Neural cell (in vitro differentiated cells): ENCODE measurements at regions not wholly inside any gene's neighbourhood (a gene's known extent, or its start where the extent isn't known, plus 50 kb on each side); places are given as distances from the start of the nearest gene placed in this dataset.

Experiments
- H2AFZ ChIP-seq: fragments of 200-600, 300-800 bp; sonication (generic), shearing (Covaris generic); 2 replicates; pipeline ENCODE4 v1.6.0; 2014; ENCODE audit warnings: low read depth, mild to moderate bottlenecking, antibody characterized with exemption, low read length, moderate library complexity
- H3F3A ChIP-seq: fragments of 200-600 bp; shearing (Covaris generic); 2 replicates; pipeline ENCODE4 v1.6.1; 2016; ENCODE audit warnings: mild to moderate bottlenecking, moderate library complexity, mixed read lengths, antibody characterized with exemption, low read length; ENCODE audit not compliant: insufficient read depth, poor library complexity, severe bottlenecking
- H3K27ac ChIP-seq: fragments of 200-600, 300-800 bp; sonication (generic), shearing (Covaris generic); 2 replicates; pipeline ENCODE4 v1.5.1; 2014; ENCODE audit warnings: mild to moderate bottlenecking, low read length, moderate library complexity
- H3K27me3 ChIP-seq: fragments of 300-800, 200-600 bp; sonication (generic), shearing (Covaris generic); 2 replicates; pipeline ENCODE4 v1.6.0; 2014; ENCODE audit warnings: mild to moderate bottlenecking, low read depth, low read length, moderate library complexity; ENCODE audit not compliant: insufficient read depth
- H3K36me3 ChIP-seq: fragments of 300-800, 200-600 bp; sonication (generic), shearing (Covaris generic); 2 replicates; pipeline ENCODE4 v1.5.1; 2014; ENCODE audit warnings: mild to moderate bottlenecking, antibody characterized with exemption, low read length, moderate library complexity; ENCODE audit not compliant: insufficient read depth
- H3K4me2 ChIP-seq: fragments of 300-800, 200-600 bp; sonication (generic), shearing (Covaris generic); 2 replicates; pipeline ENCODE4 v1.6.0; 2014; ENCODE audit warnings: mild to moderate bottlenecking, low read length
- H3K4me3 ChIP-seq: fragments of 300-800, 200-600 bp; sonication (generic), shearing (Covaris generic); 2 replicates; pipeline ENCODE4 v1.5.1; 2014; ENCODE audit warnings: mild to moderate bottlenecking, low read length, moderate library complexity
- H3K79me2 ChIP-seq: fragments of 200-600 bp; shearing (Covaris generic); replicated peaks from 2 replicates; pipeline ENCODE4 v1.6.0; 2014; ENCODE audit warnings: mild to moderate bottlenecking, low read length, moderate library complexity; ENCODE audit not compliant: insufficient read depth
- H3K9ac ChIP-seq: fragments of 300-800, 200-600 bp; sonication (generic), shearing (Covaris generic); 2 replicates; pipeline ENCODE4 v1.6.1; 2016; ENCODE audit warnings: mild to moderate bottlenecking, low read length, mixed read lengths
- H3K9me2 ChIP-seq: fragments of 200-600 bp; shearing (Covaris generic); 2 replicates; pipeline ENCODE4 v1.6.1; 2016; ENCODE audit warnings: mild to moderate bottlenecking, low read length, mixed read lengths; ENCODE audit not compliant: insufficient read depth
- H3K9me3 ChIP-seq: fragments of 200-600, 300-800 bp; sonication (generic), shearing (Covaris generic); 2 replicates; pipeline ENCODE4 v1.6.1; 2016; ENCODE audit warnings: mild to moderate bottlenecking, mixed run types, low read length, moderate library complexity, mixed read lengths
- H4K20me1 ChIP-seq: fragments of 200-600 bp; shearing (Covaris generic); 2 replicates; pipeline ENCODE4 v1.6.1; 2016; ENCODE audit warnings: mild to moderate bottlenecking, mixed run types; ENCODE audit not compliant: insufficient read depth
- EP300 ChIP-seq: fragments of 450-650 bp; conservative IDR thresholded peaks from 2 replicates; pipeline ENCODE4 v1.6.1; 2014; ENCODE audit warnings: antibody characterized with exemption, mild to moderate bottlenecking, moderate library complexity; ENCODE audit not compliant: poor library complexity, severe bottlenecking
- EZH2 ChIP-seq: fragments of 200-600, 300-800 bp; shearing (Covaris generic), sonication (generic); IDR thresholded peaks from 2 replicates; pipeline ENCODE4 v1.6.1; 2014; ENCODE audit warnings: antibody characterized with exemption, low read length, borderline replicate concordance, mild to moderate bottlenecking; ENCODE audit not compliant: insufficient read depth, poor library complexity, severe bottlenecking
- MXI1 ChIP-seq: fragments of 450-650 bp; conservative IDR thresholded peaks from 2 replicates; pipeline ENCODE4 v1.6.1; 2014; ENCODE audit warnings: antibody characterized with exemption, mild to moderate bottlenecking; ENCODE audit not compliant: poor library complexity, severe bottlenecking
- POLR2AphosphoS5 ChIP-seq: IDR thresholded peaks from 2 replicates; pipeline ENCODE4 v1.6.1; 2012
- RAD21 ChIP-seq: fragments of 450-650 bp; conservative IDR thresholded peaks from 2 replicates; pipeline ENCODE4 v1.6.1; 2014; ENCODE audit warnings: antibody characterized with exemption, mild to moderate bottlenecking, moderate library complexity
- SMC3 ChIP-seq: fragments of 450-650 bp; conservative IDR thresholded peaks from 2 replicates; pipeline ENCODE4 v1.6.1; 2014; ENCODE audit warnings: antibody characterized with exemption, mild to moderate bottlenecking, moderate library complexity; ENCODE audit not compliant: poor library complexity
- TAF1 ChIP-seq: IDR thresholded peaks from 2 replicates; pipeline ENCODE4 v1.6.1; 2012; ENCODE audit warnings: low read depth
- TF ChIP-seq, protein P1 (sequence below): fragments of 450-650 bp; IDR thresholded peaks from 2 replicates; pipeline ENCODE4 v1.5.1; 2014; ENCODE audit warnings: antibody characterized with exemption, mild to moderate bottlenecking, moderate library complexity; ENCODE audit not compliant: poor library complexity, severe bottlenecking
- TF ChIP-seq, protein P2 (sequence below): IDR thresholded peaks from 2 replicates; pipeline ENCODE4 v1.6.1; 2012; ENCODE audit warnings: borderline replicate concordance

DNA sequence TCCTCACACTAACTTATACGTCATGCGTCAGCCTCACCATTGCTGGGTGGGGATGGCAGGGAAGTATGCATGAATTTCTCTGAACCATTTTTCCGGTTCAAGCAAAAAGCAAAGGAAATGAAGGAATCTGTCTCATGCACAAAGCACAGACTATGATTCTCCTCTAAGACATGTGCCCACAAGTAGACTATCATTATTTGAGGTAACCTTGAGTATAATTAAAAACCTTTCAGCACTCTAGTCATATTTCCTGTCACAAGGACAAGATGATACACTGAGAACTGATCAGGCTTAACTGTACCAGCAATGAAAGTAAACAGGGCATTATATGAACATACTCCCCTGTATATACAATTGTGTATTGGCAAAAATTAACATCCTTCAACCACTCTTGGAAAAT is 56.7 kb upstream of the TSC22D2 start:
- TF ChIP-seq, protein P1, sequence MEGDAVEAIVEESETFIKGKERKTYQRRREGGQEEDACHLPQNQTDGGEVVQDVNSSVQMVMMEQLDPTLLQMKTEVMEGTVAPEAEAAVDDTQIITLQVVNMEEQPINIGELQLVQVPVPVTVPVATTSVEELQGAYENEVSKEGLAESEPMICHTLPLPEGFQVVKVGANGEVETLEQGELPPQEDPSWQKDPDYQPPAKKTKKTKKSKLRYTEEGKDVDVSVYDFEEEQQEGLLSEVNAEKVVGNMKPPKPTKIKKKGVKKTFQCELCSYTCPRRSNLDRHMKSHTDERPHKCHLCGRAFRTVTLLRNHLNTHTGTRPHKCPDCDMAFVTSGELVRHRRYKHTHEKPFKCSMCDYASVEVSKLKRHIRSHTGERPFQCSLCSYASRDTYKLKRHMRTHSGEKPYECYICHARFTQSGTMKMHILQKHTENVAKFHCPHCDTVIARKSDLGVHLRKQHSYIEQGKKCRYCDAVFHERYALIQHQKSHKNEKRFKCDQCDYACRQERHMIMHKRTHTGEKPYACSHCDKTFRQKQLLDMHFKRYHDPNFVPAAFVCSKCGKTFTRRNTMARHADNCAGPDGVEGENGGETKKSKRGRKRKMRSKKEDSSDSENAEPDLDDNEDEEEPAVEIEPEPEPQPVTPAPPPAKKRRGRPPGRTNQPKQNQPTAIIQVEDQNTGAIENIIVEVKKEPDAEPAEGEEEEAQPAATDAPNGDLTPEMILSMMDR = no peak
- no peak for TF ChIP-seq EZH2
- TF ChIP-seq MXI1 = no peak
- TF ChIP-seq SMC3 = no peak
- TF ChIP-seq RAD21 = no peak
- TF ChIP-seq TAF1 = no peak
- TF ChIP-seq POLR2AphosphoS5 = no peak
- TF ChIP-seq, protein P2, sequence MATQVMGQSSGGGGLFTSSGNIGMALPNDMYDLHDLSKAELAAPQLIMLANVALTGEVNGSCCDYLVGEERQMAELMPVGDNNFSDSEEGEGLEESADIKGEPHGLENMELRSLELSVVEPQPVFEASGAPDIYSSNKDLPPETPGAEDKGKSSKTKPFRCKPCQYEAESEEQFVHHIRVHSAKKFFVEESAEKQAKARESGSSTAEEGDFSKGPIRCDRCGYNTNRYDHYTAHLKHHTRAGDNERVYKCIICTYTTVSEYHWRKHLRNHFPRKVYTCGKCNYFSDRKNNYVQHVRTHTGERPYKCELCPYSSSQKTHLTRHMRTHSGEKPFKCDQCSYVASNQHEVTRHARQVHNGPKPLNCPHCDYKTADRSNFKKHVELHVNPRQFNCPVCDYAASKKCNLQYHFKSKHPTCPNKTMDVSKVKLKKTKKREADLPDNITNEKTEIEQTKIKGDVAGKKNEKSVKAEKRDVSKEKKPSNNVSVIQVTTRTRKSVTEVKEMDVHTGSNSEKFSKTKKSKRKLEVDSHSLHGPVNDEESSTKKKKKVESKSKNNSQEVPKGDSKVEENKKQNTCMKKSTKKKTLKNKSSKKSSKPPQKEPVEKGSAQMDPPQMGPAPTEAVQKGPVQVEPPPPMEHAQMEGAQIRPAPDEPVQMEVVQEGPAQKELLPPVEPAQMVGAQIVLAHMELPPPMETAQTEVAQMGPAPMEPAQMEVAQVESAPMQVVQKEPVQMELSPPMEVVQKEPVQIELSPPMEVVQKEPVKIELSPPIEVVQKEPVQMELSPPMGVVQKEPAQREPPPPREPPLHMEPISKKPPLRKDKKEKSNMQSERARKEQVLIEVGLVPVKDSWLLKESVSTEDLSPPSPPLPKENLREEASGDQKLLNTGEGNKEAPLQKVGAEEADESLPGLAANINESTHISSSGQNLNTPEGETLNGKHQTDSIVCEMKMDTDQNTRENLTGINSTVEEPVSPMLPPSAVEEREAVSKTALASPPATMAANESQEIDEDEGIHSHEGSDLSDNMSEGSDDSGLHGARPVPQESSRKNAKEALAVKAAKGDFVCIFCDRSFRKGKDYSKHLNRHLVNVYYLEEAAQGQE = no peak
- no peak for TF ChIP-seq EP300
- H3K27me3 ChIP-seq = no peaks in the 10 kb centered on the region
- H4K20me1 ChIP-seq = no peaks in the 10 kb centered on the region

DNA sequence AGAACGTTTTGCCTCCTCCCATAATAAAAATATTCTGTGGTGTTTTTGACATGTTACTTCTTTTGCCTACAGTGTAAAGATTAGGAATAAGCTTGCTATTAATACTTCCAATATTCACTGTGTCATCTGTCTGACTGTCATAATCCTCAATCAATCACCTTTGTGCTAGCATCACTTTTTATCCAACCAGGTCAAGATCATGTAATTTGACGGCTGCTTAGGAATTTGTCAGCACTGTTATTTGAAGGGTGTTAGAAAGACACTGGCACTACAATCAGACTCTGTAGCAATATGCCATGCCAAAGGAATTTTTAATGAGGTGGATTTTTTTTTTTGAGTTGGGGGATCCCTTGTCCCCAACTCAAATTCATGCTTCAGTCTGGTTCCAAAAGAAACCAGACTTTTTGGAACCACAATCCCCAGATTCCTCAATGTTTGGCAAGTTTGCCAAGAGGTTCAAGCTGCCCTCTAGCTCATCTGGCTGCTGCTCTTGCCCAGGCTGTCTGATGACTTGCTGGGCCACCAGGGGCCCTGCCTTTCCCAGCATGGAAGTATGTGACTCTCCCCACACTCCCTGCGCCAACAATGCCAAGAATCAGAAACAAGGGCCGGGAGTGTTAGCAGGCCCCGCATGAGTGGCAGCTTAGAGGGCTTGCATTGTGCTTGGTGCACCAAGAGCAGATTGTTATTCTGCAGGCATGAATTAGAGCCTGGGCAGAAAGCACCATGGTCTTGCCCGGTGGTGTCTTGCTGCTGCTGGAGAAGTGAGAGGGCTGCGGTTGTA is 58.6 kb upstream of the TSC22D2 start:
- Histone ChIP-seq H4K20me1 (no peaks in the 10 kb centered on the region), H3K27ac (no peak overlapping the region), H3K79me2 (no peaks in the 10 kb centered on the region), H3F3A (no peaks in the 10 kb centered on the region), H3K4me2 (no peak overlapping the region), H3K36me3 (no peaks in the 10 kb centered on the region), H3K27me3 (no peaks in the 10 kb centered on the region), H2AFZ (no peak overlapping the region), H3K9me3 (no peaks in the 10 kb centered on the region), H3K4me3 (no peak overlapping the region), H3K9ac (no peak overlapping the region), H3K9me2 (no peaks in the 10 kb centered on the region)
- no peak for TF ChIP-seq RAD21
- no peak for TF ChIP-seq EZH2
- peak; percentile 87 for TF ChIP-seq EP300
- peak; percentile 24 for TF ChIP-seq POLR2AphosphoS5

More for the DNA sequence above, 56.7 kb upstream of the TSC22D2 start:
- no peak overlapping the region for H3K9ac ChIP-seq
- H3K36me3 ChIP-seq = no peaks in the 10 kb centered on the region
- H3K4me3 ChIP-seq = no peak overlapping the region
- H3K9me2 ChIP-seq = no peaks in the 10 kb centered on the region
- no peak overlapping the region for H3K4me2 ChIP-seq
- no peak overlapping the region for H2AFZ ChIP-seq
- no peaks in the 10 kb centered on the region for H3K79me2 ChIP-seq
- no peaks in the 10 kb centered on the region for H3F3A ChIP-seq
- no peak overlapping the region for H3K27ac ChIP-seq
- H3K9me3 ChIP-seq = no peaks in the 10 kb centered on the region
